Activated CD4-positive, alpha-beta T cell treated with anti-CD3 and anti-CD28 coated beads, Interleukin-2, amount 10 ng/mL, durations not matched to agents 24 days and 14 days (primary cell): ENCODE measurements at regions not wholly inside any gene's neighbourhood (a gene's known extent, or its start where the extent isn't known, plus 50 kb on each side); places are given as distances from the start of the nearest gene placed in this dataset.

Experiments used
- DNase-seq: peaks from one replicate; pipeline ENCODE4 v3.0.0; 2022
- H3K27ac Mint-ChIP-seq: one replicate; pipeline ENCODE4 v1.8.0; 2022; ENCODE audit warnings: mild to moderate bottlenecking, mixed read lengths
- H3K27me3 Mint-ChIP-seq: one replicate; pipeline ENCODE4 v1.8.0; 2022; ENCODE audit warnings: mixed read lengths
- H3K36me3 Mint-ChIP-seq: one replicate; pipeline ENCODE4 v1.8.0; 2022; ENCODE audit warnings: low read depth, mild to moderate bottlenecking, mixed read lengths
- H3K4me1 Mint-ChIP-seq: one replicate; pipeline ENCODE4 v1.8.0; 2021; ENCODE audit warnings: mixed read lengths
- H3K4me3 Mint-ChIP-seq: one replicate; pipeline ENCODE4 v1.8.0; 2022; ENCODE audit warnings: mild to moderate bottlenecking, moderate library complexity, mixed read lengths
- H3K9me3 Mint-ChIP-seq: one replicate; pipeline ENCODE4 v1.8.0; 2021; ENCODE audit warnings: mixed read lengths
- intact Hi-C: fragments of 100-400 bp; cut with micrococcal nuclease; formaldehyde crosslinking; loops from one replicate; pipeline ENCODE4 v1.15.1; 2023

DNA sequence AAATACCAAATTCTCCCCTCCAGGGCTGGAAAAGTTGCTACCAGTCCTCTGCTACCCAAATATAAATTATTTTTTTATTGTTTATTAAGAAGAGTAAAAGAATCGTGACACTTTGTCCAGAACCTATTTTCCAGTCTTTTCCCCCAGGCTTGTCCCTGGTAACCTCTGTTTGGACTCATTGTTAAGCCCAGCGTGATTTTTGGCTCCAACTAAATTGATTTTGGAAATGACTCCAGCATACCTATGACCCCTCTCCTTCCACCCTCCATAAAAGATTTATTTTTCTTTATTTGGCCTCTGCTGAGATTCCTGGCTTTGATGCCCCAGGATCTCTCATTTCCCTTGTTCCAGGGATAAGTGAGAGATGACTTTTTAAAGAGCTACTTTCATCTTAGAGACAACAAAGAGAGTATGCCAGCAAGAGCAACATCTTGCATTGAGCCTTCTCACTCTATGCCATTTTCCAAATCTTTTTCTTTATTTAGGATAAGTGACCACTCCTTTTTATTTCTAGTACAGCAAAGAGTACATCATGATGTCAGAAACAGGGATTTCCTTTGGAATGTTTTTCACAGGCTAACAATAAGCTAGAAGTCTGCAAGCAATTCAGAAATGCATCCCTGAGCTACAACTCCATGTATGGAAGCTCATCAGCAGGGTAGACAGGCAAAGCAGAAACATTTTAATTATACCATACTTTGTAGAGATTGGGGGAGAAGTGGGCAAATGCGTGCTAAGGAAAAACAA, 75.8 kb downstream of the DAD1 start:
- peak overlapping the region; percentile 87 for H3K4me3 Mint-ChIP-seq
- peaks cover 91% of the 10 kb centered on the region for H3K36me3 Mint-ChIP-seq
- no peaks in the 10 kb centered on the region for H3K9me3 Mint-ChIP-seq
- H3K27ac Mint-ChIP-seq = peak overlapping the region; percentile 97
- intact Hi-C loops = loop anchor here (10.0 kb wide), 1 partner anchor 1248 kb away; the partner anchor contains the start of gene HNRNPC
- DNase-seq = no peak
- no peaks in the 10 kb centered on the region for H3K27me3 Mint-ChIP-seq
- peaks cover 74% of the 10 kb centered on the region for H3K4me1 Mint-ChIP-seq

DNA sequence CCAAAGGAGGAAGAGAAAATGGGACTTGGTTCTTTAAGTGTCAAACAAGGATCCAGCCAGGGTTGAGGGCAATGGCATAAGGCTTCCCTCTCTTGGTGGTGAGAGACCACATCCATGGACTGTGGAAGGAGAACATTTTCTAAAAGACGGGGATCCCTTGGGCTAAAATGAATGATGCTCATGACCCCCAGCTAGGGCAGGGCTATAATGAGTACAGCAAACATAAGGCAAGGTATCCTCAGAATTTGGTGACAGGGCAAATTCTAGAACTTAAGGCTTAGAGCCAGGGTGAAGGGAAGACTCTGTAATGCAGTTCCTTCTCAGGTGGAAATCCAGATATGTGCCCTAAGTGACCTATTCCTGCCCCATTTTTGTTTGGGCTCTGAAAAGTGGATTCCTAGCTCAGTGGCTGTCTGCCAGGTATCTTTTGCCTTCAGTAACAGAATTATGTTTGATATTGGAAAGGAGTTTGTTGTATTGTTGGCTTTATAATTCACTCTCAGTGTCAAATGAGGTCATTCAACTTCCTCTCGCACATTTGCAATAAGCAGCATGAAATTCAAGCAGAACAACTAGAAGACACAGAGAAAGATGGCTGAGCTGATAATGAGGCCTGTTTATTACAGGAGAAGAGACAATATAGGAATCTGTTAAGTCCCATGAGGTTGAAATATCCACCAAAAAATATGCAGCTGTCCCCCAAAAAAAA, 76.8 kb downstream of the DAD1 start:
- peaks cover 68% of the 10 kb centered on the region for H3K4me1 Mint-ChIP-seq

DNA sequence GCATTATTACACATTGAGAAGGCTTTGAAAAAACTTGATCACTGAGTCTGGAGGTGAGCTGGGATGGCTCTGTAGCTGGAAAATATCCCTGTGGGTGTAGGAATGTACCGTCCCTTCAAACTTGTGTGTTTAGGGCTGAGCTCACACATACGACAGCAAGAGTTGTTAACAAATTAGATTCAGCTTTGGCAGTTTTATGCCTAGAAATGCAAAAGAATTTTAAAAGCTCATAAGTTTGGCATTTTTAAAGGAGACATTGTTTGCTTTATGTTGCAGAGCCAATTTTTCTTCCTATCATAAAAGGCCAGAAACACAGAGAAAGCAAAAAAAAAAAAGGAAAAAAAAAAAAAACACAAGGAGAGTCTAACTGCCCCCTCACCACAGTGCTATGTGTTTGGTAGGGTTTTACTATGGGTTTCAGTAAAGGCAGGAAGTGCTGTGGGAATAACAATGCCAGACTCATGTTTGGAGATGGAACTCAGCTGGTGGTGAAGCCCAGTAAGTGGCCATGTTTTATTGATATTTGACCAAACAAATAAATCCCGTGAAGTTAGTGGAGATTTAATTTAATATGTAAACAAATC, 78.4 kb downstream of the DAD1 start:
- intact Hi-C loops = loop anchor here (1.0 to 10.0 kb wide), 2 partner anchors 8 to 1246 kb away; partner anchors contain the start of gene HNRNPC
- Mint-ChIP-seq H3K27me3 (no peaks in the 10 kb centered on the region), H3K9me3 (no peaks in the 10 kb centered on the region), H3K27ac (peak overlapping the region; percentile 97), H3K4me3 (peak overlapping the region; percentile 87), H3K4me1 (peaks cover 65% of the 10 kb centered on the region), H3K36me3 (peaks cover 92% of the 10 kb centered on the region)
- DNase-seq = no peak

More for the DNA sequence above, 76.8 kb downstream of the DAD1 start:
- Mint-ChIP-seq H3K9me3 (no peaks in the 10 kb centered on the region), H3K27me3 (no peaks in the 10 kb centered on the region), H3K27ac (peak overlapping the region; percentile 97), H3K36me3 (peaks cover 91% of the 10 kb centered on the region), H3K4me3 (peak overlapping the region; percentile 87)
- DNase-seq = peak; percentile 61
- intact Hi-C loops = loop anchor here (10.0 kb wide), 1 partner anchor 1247 kb away; the partner anchor contains the start of gene HNRNPC

DNA sequence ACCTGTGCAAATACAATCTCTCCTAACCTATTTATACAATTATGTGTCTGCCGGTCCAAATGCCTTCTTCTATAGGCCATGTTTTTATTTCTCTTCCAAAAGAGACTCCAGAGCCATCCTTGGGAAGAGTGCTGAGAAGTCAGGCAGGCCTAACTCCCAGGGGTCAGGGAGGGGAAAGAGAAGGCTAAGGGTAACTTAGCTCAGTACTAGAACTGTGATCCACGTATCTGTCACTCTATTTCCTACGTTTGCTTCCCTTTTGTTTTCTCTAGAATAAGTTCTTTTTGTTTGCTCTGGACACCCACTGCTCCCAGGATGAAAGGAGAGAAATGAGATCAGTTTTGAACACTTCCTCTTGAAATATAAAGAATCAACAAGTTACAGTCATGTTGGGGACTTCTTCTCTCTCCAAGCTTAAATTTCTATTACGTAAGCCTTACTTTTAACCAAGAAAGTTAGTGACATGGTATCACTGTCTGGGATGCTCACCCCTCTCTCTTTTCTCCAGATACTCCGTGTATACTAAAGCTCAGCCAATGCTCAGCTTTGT, 79.2 kb downstream of the DAD1 start:
- Mint-ChIP-seq H3K36me3 (peaks cover 91% of the 10 kb centered on the region), H3K4me1 (peaks cover 59% of the 10 kb centered on the region), H3K27me3 (no peaks in the 10 kb centered on the region), H3K9me3 (no peaks in the 10 kb centered on the region), H3K4me3 (peak overlapping the region; percentile 87), H3K27ac (peak overlapping the region; percentile 97)
- intact Hi-C loops = loop anchor here (1.0 to 10.0 kb wide), 3 partner anchors 8 to 1245 kb away; partner anchors contain the start of gene HNRNPC
- DNase-seq = peak; percentile 64

DNA sequence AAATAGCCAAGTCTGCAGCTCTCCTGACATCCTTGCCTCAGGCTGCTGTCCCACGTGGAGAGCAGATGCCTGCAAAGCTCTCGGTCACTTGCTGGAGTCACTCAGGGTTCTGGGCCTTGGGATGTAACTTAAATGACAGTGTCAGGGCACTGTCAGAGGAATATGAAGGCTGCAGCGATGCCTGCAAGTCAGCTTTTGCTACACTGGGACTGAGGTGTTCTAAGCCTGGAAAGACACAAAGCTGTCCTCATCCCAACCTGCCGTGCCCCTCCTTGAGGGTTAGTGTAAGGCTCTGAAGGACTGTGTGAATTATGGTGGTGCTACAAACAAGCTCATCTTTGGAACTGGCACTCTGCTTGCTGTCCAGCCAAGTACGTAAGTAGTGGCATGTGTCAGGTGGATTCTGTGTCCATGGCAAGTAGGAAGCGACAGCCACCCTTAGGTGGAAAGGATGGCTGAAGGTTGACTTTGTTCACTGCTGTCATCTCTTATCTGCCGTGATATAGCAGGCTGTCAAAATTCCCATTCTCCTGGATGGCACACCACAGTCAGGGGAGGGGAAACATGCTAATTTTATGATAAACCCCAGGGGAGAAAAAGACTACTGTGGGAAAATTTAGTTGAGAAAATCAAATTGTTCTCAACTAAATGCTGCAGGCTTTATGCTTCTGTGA, 79.9 kb downstream of the DAD1 start:
- Mint-ChIP-seq H3K4me3 (peak overlapping the region; percentile 87), H3K9me3 (no peaks in the 10 kb centered on the region), H3K4me1 (peaks cover 58% of the 10 kb centered on the region), H3K27ac (peak overlapping the region; percentile 97), H3K36me3 (peaks cover 93% of the 10 kb centered on the region), H3K27me3 (no peaks in the 10 kb centered on the region)
- intact Hi-C loops = loop anchor here (10.0 kb wide), 1 partner anchor 304 kb away; no protein-coding TSS in a partner anchor
- DNase-seq = peak; percentile 63

DNA sequence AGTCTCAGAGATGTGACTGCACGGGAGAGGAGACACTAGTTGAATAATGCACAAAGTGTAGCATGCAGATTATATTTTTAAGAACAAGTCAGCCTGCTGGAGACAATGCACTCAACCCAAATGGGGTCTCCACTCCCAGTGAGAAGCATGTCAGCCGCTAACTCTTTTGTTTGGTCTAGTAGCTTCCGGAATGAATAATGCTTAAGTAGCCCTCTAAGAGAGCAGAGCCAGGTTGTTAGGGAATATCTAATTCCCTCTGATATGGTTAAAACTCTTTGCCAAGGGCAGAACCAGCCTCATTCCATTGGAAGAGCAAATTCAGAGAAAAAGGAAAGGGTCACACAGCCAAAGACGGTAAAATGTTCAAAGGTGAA, 80.4 kb downstream of the DAD1 start:
- H3K4me3 Mint-ChIP-seq = peak overlapping the region; percentile 87
- peak overlapping the region; percentile 97 for H3K27ac Mint-ChIP-seq
- peaks cover 63% of the 10 kb centered on the region for H3K4me1 Mint-ChIP-seq
- no peak for DNase-seq
- intact Hi-C loops = loop anchor here (10.0 kb wide), 1 partner anchor 304 kb away; no protein-coding TSS in a partner anchor
- H3K9me3 Mint-ChIP-seq = no peaks in the 10 kb centered on the region
- peaks cover 93% of the 10 kb centered on the region for H3K36me3 Mint-ChIP-seq
- no peaks in the 10 kb centered on the region for H3K27me3 Mint-ChIP-seq

DNA sequence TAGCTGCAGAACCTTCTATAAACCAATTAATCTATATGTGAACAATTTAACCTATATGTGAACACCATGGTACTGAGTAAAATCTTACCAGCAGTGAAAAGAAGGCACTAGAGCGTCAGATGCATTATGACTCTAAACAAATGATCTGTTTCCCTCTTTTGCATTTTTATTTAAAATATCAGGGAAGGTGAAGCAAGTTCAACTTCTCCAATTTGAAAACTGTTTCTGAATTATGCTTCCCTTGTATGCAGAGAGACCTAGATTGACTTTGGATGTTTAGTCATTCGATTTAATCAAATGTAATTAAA, 80.9 kb downstream of the DAD1 start:
- Mint-ChIP-seq H3K4me1 (peaks cover 60% of the 10 kb centered on the region), H3K9me3 (no peaks in the 10 kb centered on the region), H3K4me3 (peak overlapping the region; percentile 87), H3K36me3 (peaks cover 93% of the 10 kb centered on the region), H3K27ac (peak overlapping the region; percentile 97), H3K27me3 (no peaks in the 10 kb centered on the region)
- intact Hi-C loops = loop anchor here (10.0 kb wide), 1 partner anchor 303 kb away; no protein-coding TSS in a partner anchor
- no peak for DNase-seq

DNA sequence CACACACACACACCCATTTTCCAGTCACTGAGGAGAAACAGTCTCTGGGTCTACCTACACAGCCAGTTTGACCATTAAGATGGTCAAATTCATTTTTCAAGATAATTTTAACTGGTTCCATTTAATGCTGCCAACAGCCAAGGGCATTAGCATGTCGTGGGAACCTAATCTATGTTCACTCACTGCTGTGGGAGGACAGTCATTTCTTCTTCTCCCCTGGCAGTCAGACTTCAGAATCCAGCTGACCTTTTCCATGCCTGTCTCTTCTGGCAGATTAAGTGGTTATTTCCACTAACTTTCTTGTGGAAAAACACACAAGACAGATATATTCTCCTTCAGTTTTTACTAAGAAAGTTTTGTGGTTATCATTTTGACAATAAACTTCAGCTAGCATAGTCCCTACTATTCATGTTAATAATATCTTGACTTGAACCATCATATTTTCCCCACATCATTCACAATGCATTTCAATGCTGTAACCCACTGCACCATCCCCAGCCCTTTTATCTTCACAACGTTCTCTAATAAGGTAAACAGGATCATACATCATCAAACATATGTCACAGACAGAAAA, 82.2 kb downstream of the DAD1 start:
- H3K27me3 Mint-ChIP-seq = no peaks in the 10 kb centered on the region
- H3K4me1 Mint-ChIP-seq = peaks cover 55% of the 10 kb centered on the region
- H3K36me3 Mint-ChIP-seq = peaks cover 96% of the 10 kb centered on the region
- peak overlapping the region; percentile 97 for H3K27ac Mint-ChIP-seq
- no peaks in the 10 kb centered on the region for H3K9me3 Mint-ChIP-seq
- H3K4me3 Mint-ChIP-seq = peak overlapping the region; percentile 87
- DNase-seq = peak; percentile 64
- intact Hi-C loops = loop anchor here (2.0 to 10.0 kb wide), 4 partner anchors 14 to 302 kb away; no protein-coding TSS in a partner anchor

DNA sequence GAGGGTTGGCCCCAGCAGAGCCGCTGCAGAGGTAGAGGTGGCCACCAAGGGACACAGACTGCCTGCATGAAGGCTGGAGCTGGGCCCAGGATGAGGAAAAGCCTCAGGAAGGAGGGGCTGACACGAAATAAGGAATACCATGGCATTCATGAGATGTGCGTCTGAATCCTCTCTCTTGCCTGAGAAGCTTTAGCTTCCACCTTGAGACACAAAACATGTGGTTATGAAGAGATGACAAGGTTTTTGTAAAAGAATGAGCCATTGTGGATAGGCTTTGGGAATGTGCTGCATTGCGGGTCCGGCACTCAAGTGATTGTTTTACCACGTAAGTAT, 82.7 kb downstream of the DAD1 start:
- H3K27me3 Mint-ChIP-seq = no peaks in the 10 kb centered on the region
- H3K9me3 Mint-ChIP-seq = no peaks in the 10 kb centered on the region
- no peak for DNase-seq
- H3K27ac Mint-ChIP-seq = peak overlapping the region; percentile 97
- H3K36me3 Mint-ChIP-seq = peaks cover 95% of the 10 kb centered on the region
- peak overlapping the region; percentile 87 for H3K4me3 Mint-ChIP-seq
- H3K4me1 Mint-ChIP-seq = peaks cover 51% of the 10 kb centered on the region
- intact Hi-C loops = loop anchor here (2.0 to 10.0 kb wide), 4 partner anchors 14 to 302 kb away; no protein-coding TSS in a partner anchor

DNA sequence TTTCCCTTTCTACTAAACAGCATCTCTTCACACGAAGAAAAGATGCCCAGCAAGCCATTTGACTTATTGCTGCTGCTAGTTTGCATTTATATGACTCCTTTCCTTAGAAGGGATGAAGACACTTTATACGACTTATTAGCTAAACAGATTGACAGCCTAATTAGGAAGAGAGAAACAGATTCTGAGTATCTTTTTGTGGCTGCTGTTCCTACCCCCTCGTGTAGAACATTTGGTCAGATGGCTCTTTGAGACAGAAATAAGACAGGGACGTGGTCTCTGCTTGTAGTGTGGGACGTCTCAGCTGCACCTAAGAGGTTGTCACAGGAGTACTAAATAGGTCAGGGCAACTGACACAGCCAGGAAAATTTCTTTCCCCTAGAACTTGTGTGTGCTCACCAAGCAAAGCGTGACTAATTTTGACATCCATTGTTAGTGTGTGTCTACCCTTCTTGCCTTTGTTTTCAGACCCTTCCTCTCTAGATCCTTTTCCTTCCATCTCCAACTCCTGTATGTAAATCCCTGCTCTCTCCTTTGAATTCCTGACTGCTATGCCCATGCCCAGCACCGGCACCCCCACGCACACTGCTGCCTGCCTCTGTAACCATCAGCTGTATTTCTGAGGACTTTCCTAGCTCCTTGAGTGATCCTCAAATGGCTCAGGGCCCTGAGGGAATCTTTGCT, 83.2 kb downstream of the DAD1 start:
- peak overlapping the region; percentile 87 for H3K4me3 Mint-ChIP-seq
- H3K9me3 Mint-ChIP-seq = no peaks in the 10 kb centered on the region
- peak; percentile 71 for DNase-seq
- peak overlapping the region; percentile 97 for H3K27ac Mint-ChIP-seq
- intact Hi-C loops = loop anchor here (2.0 to 10.0 kb wide), 4 partner anchors 13 to 301 kb away; no protein-coding TSS in a partner anchor
- peaks cover 95% of the 10 kb centered on the region for H3K36me3 Mint-ChIP-seq
- peaks cover 47% of the 10 kb centered on the region for H3K4me1 Mint-ChIP-seq
- no peaks in the 10 kb centered on the region for H3K27me3 Mint-ChIP-seq

DNA sequence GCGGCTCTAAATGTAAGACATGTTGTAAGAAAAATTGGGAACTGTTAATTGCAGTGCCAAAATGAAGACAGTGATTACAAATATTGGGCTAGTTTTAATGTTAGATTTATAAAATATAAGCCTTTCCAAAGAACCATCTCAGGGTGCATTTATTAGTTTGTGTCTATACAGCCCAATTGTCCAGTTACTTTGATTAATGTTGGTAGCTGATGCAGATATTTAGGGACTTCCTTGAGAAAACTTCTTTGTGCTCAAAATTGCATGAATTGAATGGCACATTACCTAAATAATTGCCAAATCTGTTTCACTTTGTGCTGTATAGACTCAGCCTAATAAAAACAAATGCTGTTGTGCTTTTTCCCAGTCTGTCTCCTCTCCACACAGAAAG, 83.7 kb downstream of the DAD1 start:
- Mint-ChIP-seq H3K36me3 (peaks cover 95% of the 10 kb centered on the region), H3K9me3 (no peaks in the 10 kb centered on the region), H3K4me1 (peaks cover 47% of the 10 kb centered on the region), H3K27ac (peak overlapping the region; percentile 97), H3K27me3 (no peaks in the 10 kb centered on the region), H3K4me3 (peak overlapping the region; percentile 87)
- no peak for DNase-seq
- intact Hi-C loops = loop anchor here (10.0 kb wide), 1 partner anchor 301 kb away; no protein-coding TSS in a partner anchor

DNA sequence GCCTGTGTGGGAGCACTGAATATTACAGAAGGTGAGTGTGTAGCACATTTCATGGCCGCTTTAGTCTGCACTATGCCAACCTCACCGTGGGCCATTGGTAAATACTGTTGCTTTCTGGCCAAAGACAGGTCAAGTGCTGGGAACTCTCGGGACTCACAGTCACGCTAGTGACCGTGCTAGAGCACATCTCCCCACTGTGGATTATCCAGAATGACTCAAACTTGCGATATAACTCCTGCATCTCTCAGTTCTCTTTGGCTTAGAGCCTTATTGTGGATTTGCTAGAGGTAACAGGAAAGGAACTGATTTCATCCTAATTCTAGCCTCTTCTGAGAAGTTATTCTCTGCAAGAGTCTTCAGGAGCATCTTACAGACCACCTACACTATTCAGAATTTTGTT, 86.5 kb downstream of the DAD1 start:
- Mint-ChIP-seq H3K9me3 (no peaks in the 10 kb centered on the region), H3K4me1 (peaks cover 40% of the 10 kb centered on the region), H3K27me3 (no peaks in the 10 kb centered on the region), H3K4me3 (peak overlapping the region; percentile 87), H3K36me3 (peaks cover 93% of the 10 kb centered on the region), H3K27ac (peak overlapping the region; percentile 99)
- DNase-seq = no peak
- intact Hi-C loops = loop anchor here (10.0 kb wide), 1 partner anchor 298 kb away; no protein-coding TSS in a partner anchor
